PC-9 (cell line): ENCODE measurements at regions not wholly inside any gene's neighbourhood (a gene's known extent, or its start where the extent isn't known, plus 50 kb on each side); places are given as distances from the start of the nearest gene placed in this dataset.

Experiments used
- BruUV-seq: library from RNA; stranded (reverse); fragments of 400-500 nt; replicated peaks from 2 replicates; lab custom pipeline; 2021; lab: Mats Ljungman, UMichigan
- CTCF ChIA-PET: fragments of 300-600 bp; sonication (Branson Sonifier 250); formaldehyde crosslinking; loops from one replicate; lab custom pipeline; 2022; ENCODE audit warnings: antibody characterized with exemption; lab: Charles Lee
- POLR2A ChIA-PET: fragments of 300-600 bp; sonication (Branson Sonifier 250); formaldehyde crosslinking; loops from one replicate; lab custom pipeline; 2022; ENCODE audit warnings: antibody characterized with exemption; ENCODE audit not compliant: unreplicated experiment; lab: Charles Lee
- DNase-seq, 2 experiments: peaks; one replicate each; pipeline versions ENCODE4 v3.0.0 to v3.0.0-alpha.2; 2015 to 2022; ENCODE audit warnings: mixed read lengths in 1 of 2
- H2AFZ ChIP-seq: fragments of 200-600 bp; sonication (generic); 2 replicates; pipeline ENCODE4 v1.8.1; 2017; ENCODE audit warnings: antibody characterized with exemption
- H3F3A ChIP-seq: fragments of 200-600 bp; sonication (generic); 2 replicates; pipeline ENCODE4 v1.8.1; 2017; ENCODE audit warnings: antibody characterized with exemption, mild to moderate bottlenecking, low read depth; ENCODE audit not compliant: insufficient read depth
- H3K27ac ChIP-seq: fragments of 200-600 bp; sonication (generic); 2 replicates; pipeline ENCODE4 v1.6.1; 2016; ENCODE audit warnings: mixed run types
- H3K27me3 ChIP-seq: fragments of 200-600 bp; sonication (generic); 2 replicates; pipeline ENCODE4 v1.6.1; 2016; ENCODE audit warnings: low read depth, mixed run types; ENCODE audit not compliant: insufficient read depth
- H3K36me3 ChIP-seq: fragments of 200-600 bp; sonication (generic); 2 replicates; pipeline ENCODE4 v1.6.1; 2016; ENCODE audit warnings: low read depth, mixed run types
- H3K4me1 ChIP-seq: fragments of 200-600 bp; sonication (generic); replicated peaks from 2 replicates; pipeline ENCODE4 v1.6.1; 2016; ENCODE audit warnings: mixed run types; ENCODE audit not compliant: insufficient read depth
- H3K4me2 ChIP-seq: fragments of 200-600 bp; sonication (generic); 2 replicates; pipeline ENCODE4 v1.6.1; 2017; ENCODE audit warnings: mixed run types
- H3K4me3 ChIP-seq: fragments of 200-600 bp; sonication (generic); 2 replicates; pipeline ENCODE4 v1.6.1; 2016; ENCODE audit warnings: mixed run types
- H3K79me2 ChIP-seq: fragments of 200-600 bp; sonication (generic); 2 replicates; pipeline ENCODE4 v1.6.1; 2017; ENCODE audit warnings: low read depth, mixed run types
- H3K9me2 ChIP-seq: fragments of 200-600 bp; sonication (generic); 2 replicates; pipeline ENCODE4 v1.8.1; 2017; ENCODE audit warnings: mild to moderate bottlenecking; ENCODE audit not compliant: insufficient read depth
- H3K9me3 ChIP-seq: fragments of 200-600 bp; sonication (generic); 2 replicates; pipeline ENCODE4 v1.8.1; 2016; ENCODE audit warnings: low read depth; ENCODE audit not compliant: insufficient read depth
- H4K20me1 ChIP-seq: fragments of 200-600 bp; sonication (generic); 2 replicates; pipeline ENCODE4 v1.8.1; 2017; ENCODE audit not compliant: insufficient read depth
- CTCF ChIP-seq: fragments of 200-600 bp; sonication (generic); conservative IDR thresholded peaks from 2 replicates; pipeline ENCODE4 v1.6.1; 2017; ENCODE audit warnings: mixed run types, antibody characterized with exemption, mild to moderate bottlenecking, moderate library complexity
- EZH2 ChIP-seq: fragments of 200-600 bp; sonication (generic); IDR thresholded peaks from 2 replicates; pipeline ENCODE4 v1.8.0; 2017; ENCODE audit warnings: antibody characterized with exemption, low read depth
- intact Hi-C: fragments of 100-400 bp; cut with micrococcal nuclease; formaldehyde crosslinking; loops from one replicate; pipeline ENCODE4 v1.10.0; 2022; ENCODE audit not compliant: unreplicated experiment

DNA sequence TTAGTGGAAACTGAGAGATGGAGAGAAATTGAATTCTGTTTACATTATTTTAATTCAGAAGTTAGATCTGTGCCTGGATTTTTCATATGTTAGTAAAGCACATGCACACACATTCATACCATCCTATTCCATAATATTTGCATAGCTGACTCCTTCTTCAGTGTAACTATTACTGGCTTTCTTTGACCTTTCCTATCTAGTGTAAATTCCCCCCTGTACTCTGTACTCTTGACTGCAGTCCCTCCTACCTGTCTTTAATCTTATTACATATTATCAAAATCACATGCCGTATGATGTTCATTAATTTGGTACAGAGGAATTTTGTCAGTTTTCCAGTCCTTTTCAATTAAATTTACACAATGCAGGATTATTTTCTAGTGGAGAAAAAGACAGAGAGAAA, 417.0 kb upstream of the SOX5 start:
- H3K36me3 ChIP-seq: no peaks in the 10 kb centered on the region
- DNase-seq: no peak
- H3K27me3 ChIP-seq: no peaks in the 10 kb centered on the region
- TF ChIP-seq EZH2 (no peak), CTCF (no peak)
- no peak overlapping the region for H3K27ac ChIP-seq
- intact Hi-C loops: no loop called here
- H3K4me2 ChIP-seq: no peak overlapping the region
- no peak overlapping the region for H3K4me3 ChIP-seq
- H3F3A ChIP-seq: no peaks in the 10 kb centered on the region
- ChIA-PET POLR2A (no interaction called here), CTCF (no interaction called here)
- H3K9me2 ChIP-seq: no peaks in the 10 kb centered on the region
- no peaks in the 10 kb centered on the region for H3K79me2 ChIP-seq
- no peak overlapping the region for H2AFZ ChIP-seq
- H4K20me1 ChIP-seq: no peaks in the 10 kb centered on the region
- no peaks in the 10 kb centered on the region for H3K9me3 ChIP-seq
- no TSS peak for BruUV-seq
- H3K4me1 ChIP-seq: no peaks in the 10 kb centered on the region

- no peaks in the 10 kb centered on the region for H3K79me2 ChIP-seq
- intact Hi-C loops: no loop called here
Measured at GRCh38 chr12:24364921-24365320, 415.5 kb upstream of the SOX5 start.

DNA sequence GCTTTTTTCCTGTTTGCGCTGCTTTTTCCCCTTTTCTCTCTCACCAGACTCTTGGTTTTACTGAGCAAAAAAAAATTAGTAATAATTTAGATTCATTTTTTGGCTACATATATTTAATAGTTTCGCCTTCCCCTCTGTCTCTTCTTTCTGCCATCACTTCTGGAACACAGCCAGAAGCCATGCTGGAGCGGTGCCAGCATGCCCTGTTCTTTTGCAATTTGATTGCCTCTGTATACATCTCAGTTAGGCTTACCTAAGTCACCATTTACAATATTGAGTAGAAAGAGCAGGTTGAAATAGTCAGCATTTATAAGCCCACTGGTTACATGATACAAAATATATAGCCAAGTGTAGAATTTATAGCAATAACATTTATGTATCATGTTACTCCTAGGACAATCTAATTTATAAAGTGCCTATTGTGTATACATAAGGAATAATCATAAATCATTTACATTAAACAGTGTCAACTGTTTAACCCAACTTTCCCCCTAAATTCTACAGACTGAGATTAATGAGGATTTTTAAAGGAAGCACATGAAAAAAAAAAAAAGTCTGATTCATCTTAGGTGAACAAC, 413.8 kb upstream of the SOX5 start:
- no peak for TF ChIP-seq CTCF
- no peak for TF ChIP-seq EZH2
- Histone ChIP-seq H3K4me1 (no peaks in the 10 kb centered on the region), H4K20me1 (no peaks in the 10 kb centered on the region), H3F3A (no peaks in the 10 kb centered on the region), H3K27me3 (no peaks in the 10 kb centered on the region), H3K27ac (no peak overlapping the region), H3K4me3 (no peak overlapping the region), H3K9me3 (no peaks in the 10 kb centered on the region), H3K79me2 (no peaks in the 10 kb centered on the region), H3K9me2 (no peaks in the 10 kb centered on the region), H2AFZ (no peak overlapping the region), H3K4me2 (no peak overlapping the region), H3K36me3 (no peaks in the 10 kb centered on the region)
- ChIA-PET POLR2A (no interaction called here), CTCF (no interaction called here)
- intact Hi-C loops: no loop called here
- no peak for DNase-seq
- no TSS peak for BruUV-seq

More at GRCh38 chr12:24364921-24365320, 415.5 kb upstream of the SOX5 start:
- Histone ChIP-seq H3K9me2 (no peaks in the 10 kb centered on the region), H3K4me3 (no peak overlapping the region), H3K36me3 (no peaks in the 10 kb centered on the region), H3K4me1 (no peaks in the 10 kb centered on the region), H3K27ac (no peak overlapping the region), H3K9me3 (no peaks in the 10 kb centered on the region), H2AFZ (no peak overlapping the region), H3F3A (no peaks in the 10 kb centered on the region), H3K27me3 (no peaks in the 10 kb centered on the region), H4K20me1 (no peaks in the 10 kb centered on the region), H3K4me2 (no peak overlapping the region)
- ChIA-PET POLR2A (interaction anchor here (0.7 kb wide), 1 partner anchor 48 kb away, joined by 4 read pairs; no protein-coding TSS in a partner anchor), CTCF (no interaction called here)
- no TSS peak for BruUV-seq
- TF ChIP-seq EZH2: no peak
- TF ChIP-seq CTCF: no peak
- DNase-seq: no peak
